Neural cell (in vitro differentiated cells): ENCODE measurements at regions not wholly inside any gene's neighbourhood (a gene's known extent, or its start where the extent isn't known, plus 50 kb on each side); places are given as distances from the start of the nearest gene placed in this dataset.
"Not testable (repeated sequence)": the region's sequence is repeated elsewhere in the genome, so short reads cannot be mapped to it uniquely, and the experiment has no call there.

Experiments used
- H2AFZ ChIP-seq: fragments of 200-600, 300-800 bp; sonication (generic), shearing (Covaris generic); 2 replicates; pipeline ENCODE4 v1.6.0; 2014; ENCODE audit warnings: low read depth, mild to moderate bottlenecking, antibody characterized with exemption, low read length, moderate library complexity
- H3F3A ChIP-seq: fragments of 200-600 bp; shearing (Covaris generic); 2 replicates; pipeline ENCODE4 v1.6.1; 2016; ENCODE audit warnings: mild to moderate bottlenecking, moderate library complexity, mixed read lengths, antibody characterized with exemption, low read length; ENCODE audit not compliant: insufficient read depth, poor library complexity, severe bottlenecking
- H3K27ac ChIP-seq: fragments of 200-600, 300-800 bp; sonication (generic), shearing (Covaris generic); 2 replicates; pipeline ENCODE4 v1.5.1; 2014; ENCODE audit warnings: mild to moderate bottlenecking, low read length, moderate library complexity
- H3K27me3 ChIP-seq: fragments of 300-800, 200-600 bp; sonication (generic), shearing (Covaris generic); 2 replicates; pipeline ENCODE4 v1.6.0; 2014; ENCODE audit warnings: mild to moderate bottlenecking, low read depth, low read length, moderate library complexity; ENCODE audit not compliant: insufficient read depth
- H3K36me3 ChIP-seq: fragments of 300-800, 200-600 bp; sonication (generic), shearing (Covaris generic); 2 replicates; pipeline ENCODE4 v1.5.1; 2014; ENCODE audit warnings: mild to moderate bottlenecking, antibody characterized with exemption, low read length, moderate library complexity; ENCODE audit not compliant: insufficient read depth
- H3K4me2 ChIP-seq: fragments of 300-800, 200-600 bp; sonication (generic), shearing (Covaris generic); 2 replicates; pipeline ENCODE4 v1.6.0; 2014; ENCODE audit warnings: mild to moderate bottlenecking, low read length
- H3K4me3 ChIP-seq: fragments of 300-800, 200-600 bp; sonication (generic), shearing (Covaris generic); 2 replicates; pipeline ENCODE4 v1.5.1; 2014; ENCODE audit warnings: mild to moderate bottlenecking, low read length, moderate library complexity
- H3K79me2 ChIP-seq: fragments of 200-600 bp; shearing (Covaris generic); replicated peaks from 2 replicates; pipeline ENCODE4 v1.6.0; 2014; ENCODE audit warnings: mild to moderate bottlenecking, low read length, moderate library complexity; ENCODE audit not compliant: insufficient read depth
- H3K9ac ChIP-seq: fragments of 300-800, 200-600 bp; sonication (generic), shearing (Covaris generic); 2 replicates; pipeline ENCODE4 v1.6.1; 2016; ENCODE audit warnings: mild to moderate bottlenecking, low read length, mixed read lengths
- H3K9me2 ChIP-seq: fragments of 200-600 bp; shearing (Covaris generic); 2 replicates; pipeline ENCODE4 v1.6.1; 2016; ENCODE audit warnings: mild to moderate bottlenecking, low read length, mixed read lengths; ENCODE audit not compliant: insufficient read depth
- H3K9me3 ChIP-seq: fragments of 200-600, 300-800 bp; sonication (generic), shearing (Covaris generic); 2 replicates; pipeline ENCODE4 v1.6.1; 2016; ENCODE audit warnings: mild to moderate bottlenecking, mixed run types, low read length, moderate library complexity, mixed read lengths
- H4K20me1 ChIP-seq: fragments of 200-600 bp; shearing (Covaris generic); 2 replicates; pipeline ENCODE4 v1.6.1; 2016; ENCODE audit warnings: mild to moderate bottlenecking, mixed run types; ENCODE audit not compliant: insufficient read depth
- small RNA-seq, 3 experiments: library from RNA; depleted of rRNA; stranded (forward); fragments of <200 nt; gene quantifications; one replicate each; pipeline ENCODE3, GENCODE V24; 2012

GRCh38 chr4:189888407-189888806 lies 52.3 kb upstream of the FRG1 start:
- H3K27me3 ChIP-seq, H3K27ac ChIP-seq, H3K9me2 ChIP-seq, H3K36me3 ChIP-seq, H3F3A ChIP-seq, H3K4me2 ChIP-seq, H3K9ac ChIP-seq, H2AFZ ChIP-seq, H3K79me2 ChIP-seq, H4K20me1 ChIP-seq, H3K9me3 ChIP-seq, H3K4me3 ChIP-seq: not testable (repeated sequence)

Small RNAs in the stretch of these regions (small RNA-seq; reads per million reads assigned to genes)
- 0 reads per million in 3 experiments for gene RNU1-51P
- gene RNU7-192P = 0 reads per million in 3 experiments
